Activated CD4-positive, CD25-positive, alpha-beta regulatory T cell treated with anti-CD3 and anti-CD28 coated beads, Interleukin-2, amount 50 U/mL, for 16 hours (primary cell): ENCODE measurements at regions not wholly inside any gene's neighbourhood (a gene's known extent, or its start where the extent isn't known, plus 50 kb on each side); places are given as distances from the start of the nearest gene placed in this dataset.
"Not testable (repeated sequence)": the region's sequence is repeated elsewhere in the genome, so short reads cannot be mapped to it uniquely, and the experiment has no call there.

Experiments used
- DNase-seq: peaks from one replicate; pipeline ENCODE4 v3.0.0-alpha.2; 2020; ENCODE audit warnings: low read depth, low spot score

GRCh38 chr1:181257117-181257516, 168.6 kb downstream of the IER5 start:
- no peak for DNase-seq

GRCh38 chr1:181259026-181259745, 170.7 kb downstream of the IER5 start:
- no peak for DNase-seq

GRCh38 chr1:181260271-181260670, 171.8 kb downstream of the IER5 start:
- no peak for DNase-seq

GRCh38 chr1:181260994-181261393, 172.5 kb downstream of the IER5 start:
- DNase-seq, result no peak

GRCh38 chr1:181262069-181262468, 173.6 kb downstream of the IER5 start:
- DNase-seq, result no peak

- DNase-seq, result no peak
Measured at GRCh38 chr1:181263444-181263843, 174.9 kb downstream of the IER5 start.

GRCh38 chr1:181264821-181265220, 176.3 kb downstream of the IER5 start:
- no peak for DNase-seq

GRCh38 chr1:181284978-181285377, 196.5 kb downstream of the IER5 start:
- no peak for DNase-seq

- DNase-seq, result no peak
Measured at GRCh38 chr1:181295217-181295616, 188.1 kb upstream of the CACNA1E start.

GRCh38 chr1:181296180-181296579, 187.1 kb upstream of the CACNA1E start:
- no peak for DNase-seq

- no peak for DNase-seq
Measured at GRCh38 chr1:181308098-181308497, 175.2 kb upstream of the CACNA1E start.

GRCh38 chr1:181310560-181310959, 172.8 kb upstream of the CACNA1E start:
- no peak for DNase-seq

- no peak for DNase-seq
Measured at GRCh38 chr1:181312946-181313345, 170.4 kb upstream of the CACNA1E start.

- no peak for DNase-seq
Measured at GRCh38 chr1:181313466-181313865, 169.9 kb upstream of the CACNA1E start.

GRCh38 chr1:181314010-181314409, 169.3 kb upstream of the CACNA1E start:
- no peak for DNase-seq

GRCh38 chr1:181314959-181315358, 168.4 kb upstream of the CACNA1E start:
- DNase-seq, result no peak

GRCh38 chr1:181317261-181317930, 165.9 kb upstream of the CACNA1E start:
- DNase-seq, result no peak

GRCh38 chr1:181318022-181318857, 165.1 kb upstream of the CACNA1E start:
- no peak for DNase-seq

GRCh38 chr1:181318858-181319235, 164.5 kb upstream of the CACNA1E start:
- no peak for DNase-seq

- DNase-seq, result no peak
Measured at GRCh38 chr1:181319907-181320306, 163.4 kb upstream of the CACNA1E start.

- no peak for DNase-seq
Measured at GRCh38 chr1:181324797-181325616, 158.3 kb upstream of the CACNA1E start.

GRCh38 chr1:181325765-181326164, 157.6 kb upstream of the CACNA1E start:
- not testable (repeated sequence) for DNase-seq
